HG02885 (cell line): ENCODE measurements at regions not wholly inside any gene's neighbourhood (a gene's known extent, or its start where the extent isn't known, plus 50 kb on each side); places are given as distances from the start of the nearest gene placed in this dataset.
A peak's percentile ranks its signal among the peaks of the same experiment; 100 is the strongest.
"Not testable (repeated sequence)": the region's sequence is repeated elsewhere in the genome, so short reads cannot be mapped to it uniquely, and the experiment has no call there.

Experiments
- ATAC-seq: cut with Tn5 transposase; IDR thresholded peaks from one replicate; pipeline ENCODE4 v1.9.1; 2021; ENCODE audit warnings: mild to moderate bottlenecking; ENCODE audit not compliant: unreplicated experiment, poor library complexity

DNA sequence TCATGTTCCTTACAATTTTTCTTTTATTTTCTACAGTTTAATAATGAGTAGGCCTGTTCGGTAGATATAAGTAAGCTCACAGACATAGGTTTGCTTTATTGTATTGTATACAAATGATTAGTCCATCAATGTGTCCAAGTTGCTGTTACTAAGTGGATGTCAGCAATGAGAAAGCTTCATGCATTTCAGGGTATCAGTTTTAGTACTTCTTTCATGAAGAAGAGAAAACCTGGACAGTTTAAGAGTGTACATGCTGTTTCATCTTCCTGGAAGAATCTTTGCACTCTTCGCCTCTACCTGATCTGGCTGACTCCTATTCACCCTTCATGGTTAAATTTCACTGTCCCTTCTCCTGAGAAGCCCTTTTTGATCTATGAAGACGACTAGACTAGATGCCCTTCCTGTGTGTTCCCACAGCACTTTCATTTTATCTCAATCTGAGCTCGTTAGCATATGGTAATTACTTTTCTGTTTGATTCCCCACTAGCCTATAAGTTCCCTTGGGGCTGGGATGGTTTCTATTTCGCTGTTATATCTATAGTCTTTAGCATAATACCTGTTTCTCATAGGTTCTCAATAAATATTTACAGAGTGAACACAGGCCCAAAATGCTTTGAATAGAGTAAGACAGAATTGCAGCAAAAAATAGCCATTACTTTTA, 70.7 kb downstream of the CETN3 start:
- peak; percentile 95 for ATAC-seq

DNA sequence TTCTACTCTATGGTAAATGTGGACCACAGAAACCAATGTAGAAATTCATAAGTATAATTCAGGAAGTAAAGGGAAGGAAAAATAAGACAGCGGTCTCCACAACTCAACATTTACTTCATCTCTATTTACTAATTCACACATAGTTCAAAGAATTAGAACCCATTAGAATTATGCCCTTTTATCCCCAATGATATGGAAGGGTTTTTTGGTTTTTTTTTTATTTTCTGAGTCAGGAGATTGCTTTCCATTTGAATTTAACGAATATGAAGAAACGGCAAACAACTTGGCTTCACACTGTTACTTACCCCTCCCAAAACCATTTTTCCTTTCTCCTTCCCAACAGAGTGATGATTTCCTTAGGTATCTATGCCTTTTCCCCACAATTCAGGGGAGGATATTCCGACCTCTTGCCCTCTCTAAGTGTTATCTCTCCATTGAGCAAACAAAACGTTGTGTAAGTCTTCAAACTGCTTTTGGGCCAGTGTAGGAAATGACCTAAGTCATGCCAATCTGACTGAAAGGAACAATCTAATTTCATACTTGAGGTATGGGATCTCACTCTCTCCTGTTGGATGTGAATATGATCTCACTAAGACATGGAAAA, 72.0 kb downstream of the CETN3 start:
- ATAC-seq, result no peak

DNA sequence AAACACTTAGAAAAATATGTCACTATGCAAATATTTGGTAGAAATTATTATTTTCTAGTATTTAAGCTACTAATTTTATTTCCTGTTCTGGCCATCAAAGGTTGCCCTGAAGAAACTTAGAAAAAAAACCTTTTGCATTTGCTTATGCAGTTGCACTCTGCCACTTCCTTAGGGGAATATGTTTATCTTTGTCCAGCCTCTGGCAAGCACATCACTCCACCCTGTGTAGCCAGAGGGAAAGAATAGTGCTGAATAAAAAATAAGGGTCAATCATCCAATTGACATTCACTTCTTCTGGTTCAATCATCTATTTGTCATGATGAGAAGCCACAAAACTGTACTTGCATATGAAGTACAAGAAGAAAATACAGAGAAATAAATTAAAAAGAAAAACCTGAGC, 72.8 kb downstream of the CETN3 start:
- ATAC-seq, result no peak

DNA sequence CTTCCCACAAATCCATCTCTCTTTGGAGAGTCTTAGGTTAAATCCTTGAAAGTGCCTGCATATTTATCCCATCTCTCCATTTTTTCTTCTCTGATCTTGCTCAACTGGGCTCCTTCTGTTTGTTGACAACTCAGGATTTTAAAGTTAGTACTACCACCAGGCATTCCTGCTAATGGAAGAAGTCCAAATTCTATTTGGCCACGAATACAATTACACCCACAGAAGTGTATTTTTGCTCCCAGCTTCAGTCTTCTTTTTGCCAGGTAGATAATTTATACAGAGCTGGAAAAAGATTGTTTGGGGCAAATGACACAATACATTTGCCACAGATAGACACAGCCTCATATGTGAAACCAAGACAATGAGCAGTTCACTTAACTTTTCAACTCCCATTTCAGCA, 74.8 kb downstream of the CETN3 start:
- ATAC-seq, result no peak

DNA sequence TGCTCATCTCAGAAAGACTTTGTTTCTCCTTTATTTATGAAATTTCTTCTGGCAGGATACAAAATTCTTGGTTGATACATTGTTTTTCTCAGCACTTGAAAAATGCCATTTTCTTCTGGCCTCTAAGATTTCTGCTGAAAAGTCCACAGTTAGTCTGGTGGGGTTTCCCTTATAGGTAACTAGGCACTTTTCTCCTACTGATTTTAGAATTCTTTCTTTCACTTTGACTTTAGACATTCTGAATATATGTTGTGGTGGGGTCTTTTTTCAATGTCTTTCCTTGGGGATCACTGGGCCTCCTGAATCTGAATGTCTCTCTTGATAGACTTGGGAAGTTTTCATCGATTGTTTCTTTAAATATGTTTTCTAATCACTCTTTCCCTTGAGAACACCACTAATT, 79.6 kb downstream of the CETN3 start:
- no peak for ATAC-seq

DNA sequence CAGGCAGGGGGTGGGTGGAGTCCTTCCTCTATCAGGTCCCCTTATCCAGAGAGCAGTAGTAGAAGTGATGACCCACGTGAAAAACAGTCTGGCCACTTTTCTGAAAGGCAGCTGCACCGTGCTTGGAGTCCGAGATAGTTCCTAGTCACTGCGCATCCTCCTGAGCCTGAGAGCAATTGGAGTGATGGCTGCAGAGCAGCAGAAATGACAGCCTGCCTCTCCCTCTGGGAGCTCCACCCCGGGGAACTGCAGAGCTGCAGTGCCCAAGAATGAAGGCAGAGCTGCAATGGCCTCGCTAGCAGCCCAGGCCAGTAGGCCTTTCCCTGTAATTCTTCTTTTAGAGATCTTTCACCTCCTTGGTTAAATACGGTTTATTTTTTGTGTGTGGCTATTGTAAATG, 82.6 kb downstream of the CETN3 start:
- ATAC-seq, result no peak

DNA sequence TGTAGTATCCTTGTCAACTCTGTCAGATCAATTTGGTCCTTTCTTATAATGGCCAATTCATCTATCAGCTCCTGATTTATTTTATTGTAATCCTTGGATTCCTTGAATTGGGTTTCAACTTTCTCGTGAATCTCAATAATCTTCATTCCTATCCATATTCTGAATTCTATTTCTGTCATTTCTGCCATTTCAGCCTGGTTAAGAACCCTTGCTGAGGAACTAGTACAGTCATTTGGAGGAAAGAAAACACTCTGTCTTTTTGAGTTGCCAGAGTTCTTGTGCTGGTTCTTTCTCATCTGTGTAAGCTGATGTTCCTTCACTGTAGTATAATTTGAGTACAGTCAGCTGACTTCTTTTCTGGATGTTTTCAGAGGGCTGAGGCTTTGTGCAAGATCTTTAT, 84.5 kb downstream of the CETN3 start:
- ATAC-seq, result no peak

DNA sequence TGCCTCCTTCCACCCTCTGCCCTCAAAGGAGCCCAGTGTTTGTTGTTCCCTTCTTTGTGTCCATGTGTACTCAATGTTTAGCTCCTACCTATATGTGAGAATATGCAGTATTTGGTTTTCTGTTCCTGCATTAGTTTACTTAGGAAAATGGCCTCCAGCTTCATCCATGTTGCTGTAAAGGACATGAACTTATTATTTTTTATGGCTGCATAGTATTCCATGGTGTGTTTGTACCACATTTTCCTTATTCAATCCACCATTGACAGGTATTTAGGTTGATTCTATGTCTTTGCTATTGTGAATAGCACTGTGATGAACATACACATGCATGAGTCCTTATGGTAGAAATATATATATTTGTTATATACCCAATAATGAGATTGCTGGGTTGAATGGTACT, 89.2 kb downstream of the CETN3 start:
- not testable (repeated sequence) for ATAC-seq

DNA sequence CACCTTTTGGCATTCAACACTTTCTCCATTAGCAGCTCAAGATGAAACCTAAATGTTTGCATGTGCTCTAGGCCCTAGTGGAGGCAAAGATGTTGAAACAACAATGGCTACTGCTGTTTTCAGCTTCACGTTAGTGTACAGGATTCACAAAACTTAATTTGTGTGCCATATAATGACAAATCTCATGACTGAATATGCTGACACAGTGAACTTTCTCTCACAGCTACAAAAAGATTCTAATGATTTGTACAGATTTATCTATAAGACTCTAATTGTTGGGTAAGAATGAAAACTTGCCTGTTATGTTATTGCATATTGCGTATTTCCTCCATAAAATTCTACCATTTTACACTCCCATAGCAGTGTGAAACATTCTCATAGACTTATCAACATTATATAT, 97.5 kb downstream of the CETN3 start:
- no peak for ATAC-seq

DNA sequence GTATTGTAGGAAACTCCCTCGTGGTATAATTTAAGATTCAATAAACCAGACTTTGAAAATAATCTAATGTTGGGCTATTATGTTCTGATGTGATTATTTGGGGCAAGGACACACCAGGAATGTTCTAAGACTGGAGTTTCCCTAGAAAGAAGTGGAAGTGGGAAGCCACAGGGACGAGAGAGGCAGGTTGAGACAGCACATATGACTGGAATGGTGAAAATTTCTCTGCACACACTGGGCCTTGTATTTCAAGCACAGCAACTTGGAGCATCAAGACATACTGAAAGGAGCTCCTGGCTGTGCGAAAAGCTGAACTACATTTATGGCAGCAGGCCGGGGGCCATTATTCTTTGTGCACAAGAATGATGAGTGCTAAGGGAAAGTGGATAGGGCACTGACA, 98.2 kb downstream of the CETN3 start:
- ATAC-seq, result no peak

DNA sequence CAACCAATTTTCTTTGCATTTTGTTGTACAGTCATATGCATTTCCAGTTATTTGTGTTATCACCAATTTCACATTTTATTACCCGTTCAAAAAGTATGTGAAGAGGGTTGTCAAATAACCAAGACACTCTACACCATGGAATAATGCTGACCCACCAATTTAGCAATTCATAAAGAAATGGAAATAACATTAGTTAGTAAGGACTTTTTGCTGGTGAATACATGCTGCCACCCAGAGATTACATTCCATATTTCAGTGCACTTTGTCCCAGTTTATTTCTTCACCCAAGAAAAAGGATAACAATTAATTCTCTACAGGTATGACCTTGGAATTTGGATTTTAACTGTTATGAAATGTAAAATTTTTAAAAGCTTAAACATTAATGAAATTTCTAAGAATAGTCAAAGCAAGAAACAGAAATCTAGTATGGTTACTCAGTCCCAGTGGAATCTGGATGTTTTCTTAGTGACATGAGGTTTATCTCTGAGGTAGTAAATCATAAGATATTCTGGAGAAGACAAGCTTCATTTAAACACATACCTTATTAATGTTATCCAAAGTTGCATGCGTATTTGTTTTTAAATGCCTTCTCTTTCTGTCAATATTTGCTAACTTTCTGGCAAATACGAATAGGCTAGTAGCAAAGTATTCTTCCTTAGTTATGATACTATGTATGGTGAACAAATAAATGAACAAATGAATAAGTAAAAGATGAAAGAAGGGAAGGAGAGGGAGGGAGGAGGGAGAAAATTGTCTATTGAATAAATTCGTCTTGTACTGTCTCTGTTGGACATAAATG, 100.6 kb downstream of the CETN3 start:
- ATAC-seq, result no peak

DNA sequence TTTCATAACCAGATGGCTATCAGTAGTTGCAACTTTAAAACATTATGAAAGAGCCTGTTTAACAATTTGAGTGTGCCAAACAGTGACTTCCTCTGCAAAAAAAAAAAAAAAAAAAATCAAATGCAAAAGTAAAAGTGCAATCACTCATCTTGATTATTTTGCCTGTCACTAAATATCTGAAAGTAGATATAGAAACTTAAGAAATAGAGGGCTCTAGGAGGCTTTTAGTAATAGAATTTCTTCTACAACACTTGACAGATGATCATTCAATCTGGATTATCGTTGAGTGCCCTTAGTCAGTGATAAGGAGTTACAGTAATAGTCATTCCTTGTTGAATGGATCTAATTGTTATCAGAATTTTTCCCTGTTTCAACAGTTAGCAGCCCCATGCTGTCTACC, 101.8 kb downstream of the CETN3 start:
- no peak for ATAC-seq

DNA sequence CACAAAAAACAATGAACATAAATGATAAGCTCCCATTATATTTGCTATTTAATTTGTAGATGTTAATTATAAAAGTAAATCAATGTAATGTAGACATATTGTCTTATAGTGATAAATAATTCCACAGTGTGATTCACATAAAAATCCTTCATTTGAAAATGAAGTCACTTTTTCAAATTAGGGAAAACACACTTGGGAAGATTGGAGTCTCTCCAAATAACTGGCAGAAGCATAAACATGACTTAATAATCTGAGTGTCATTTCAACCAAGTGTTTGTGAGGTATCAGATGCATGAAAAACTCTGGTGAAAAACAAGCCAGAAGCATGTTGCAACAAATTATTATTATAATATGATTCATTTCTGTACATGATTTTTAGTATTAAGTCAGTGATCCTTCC, 102.2 kb downstream of the CETN3 start:
- no peak for ATAC-seq

DNA sequence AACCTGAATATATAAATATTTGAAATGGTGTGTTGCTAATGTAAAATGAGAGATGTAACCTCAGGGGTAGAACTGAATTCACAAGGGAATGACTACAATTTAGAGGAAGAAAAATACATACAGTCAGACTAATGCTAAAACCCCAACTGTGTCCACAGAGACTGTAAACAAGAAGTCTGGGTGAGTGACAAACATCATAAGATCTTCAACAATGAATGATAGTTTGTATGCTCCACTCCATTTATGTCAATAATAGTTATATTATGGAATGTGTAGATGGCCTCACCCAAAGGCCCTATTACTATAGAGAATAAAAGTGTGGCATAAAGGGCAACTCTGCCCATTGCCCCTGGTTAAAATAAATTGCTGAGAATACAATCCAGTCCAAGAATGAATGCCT, 102.9 kb downstream of the CETN3 start:
- ATAC-seq, result no peak

DNA sequence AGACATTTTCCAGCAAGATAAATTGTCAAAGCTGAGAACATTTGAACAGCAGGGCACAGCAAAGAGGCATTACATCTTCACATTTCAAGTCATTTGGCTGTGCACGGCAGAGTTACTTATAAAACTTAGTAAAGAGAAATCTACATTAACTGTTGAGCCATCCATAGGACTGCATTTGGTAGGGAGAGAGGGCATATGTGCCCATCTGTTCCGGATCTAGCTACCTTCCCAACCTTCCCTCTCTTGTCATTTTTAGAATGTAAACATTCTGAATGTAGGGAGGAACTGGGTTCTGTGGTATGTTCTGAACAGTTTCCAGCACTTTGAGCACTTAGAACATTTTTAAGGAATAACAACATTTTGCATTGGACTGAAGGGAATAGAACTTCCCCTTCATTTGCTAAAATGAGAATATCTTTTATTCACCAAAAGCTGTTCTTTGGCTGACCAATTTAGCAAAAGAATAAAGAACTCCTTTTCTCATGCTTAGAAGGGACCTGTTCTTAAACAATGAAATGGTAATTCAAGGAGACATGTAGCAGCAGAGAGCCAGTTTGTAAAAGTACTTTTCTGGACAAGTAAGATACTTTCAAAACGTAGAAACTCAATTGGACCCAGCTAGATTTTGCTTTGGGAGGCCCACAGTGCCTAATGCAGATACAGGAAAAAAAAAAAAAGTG, 104.4 kb downstream of the CETN3 start:
- ATAC-seq, result no peak

DNA sequence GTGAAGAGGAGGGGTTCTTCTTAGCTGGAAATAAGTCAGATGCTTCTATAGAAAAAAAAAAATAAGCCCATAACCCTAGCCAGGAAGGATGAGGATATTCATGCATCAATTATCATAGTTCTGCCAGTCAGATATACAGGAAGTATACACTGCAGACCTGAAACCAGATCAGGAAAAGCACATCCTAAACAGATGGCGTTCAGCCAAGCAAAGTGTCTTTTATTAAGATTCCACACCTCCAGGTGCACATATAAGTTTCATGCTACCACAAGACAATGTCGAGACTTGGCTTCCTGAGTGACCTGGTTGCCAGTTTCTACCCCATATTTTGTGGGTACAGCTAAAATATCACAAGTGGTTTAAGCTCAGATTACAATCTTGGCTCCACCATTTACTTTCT, 108.3 kb downstream of the CETN3 start:
- no peak for ATAC-seq

DNA sequence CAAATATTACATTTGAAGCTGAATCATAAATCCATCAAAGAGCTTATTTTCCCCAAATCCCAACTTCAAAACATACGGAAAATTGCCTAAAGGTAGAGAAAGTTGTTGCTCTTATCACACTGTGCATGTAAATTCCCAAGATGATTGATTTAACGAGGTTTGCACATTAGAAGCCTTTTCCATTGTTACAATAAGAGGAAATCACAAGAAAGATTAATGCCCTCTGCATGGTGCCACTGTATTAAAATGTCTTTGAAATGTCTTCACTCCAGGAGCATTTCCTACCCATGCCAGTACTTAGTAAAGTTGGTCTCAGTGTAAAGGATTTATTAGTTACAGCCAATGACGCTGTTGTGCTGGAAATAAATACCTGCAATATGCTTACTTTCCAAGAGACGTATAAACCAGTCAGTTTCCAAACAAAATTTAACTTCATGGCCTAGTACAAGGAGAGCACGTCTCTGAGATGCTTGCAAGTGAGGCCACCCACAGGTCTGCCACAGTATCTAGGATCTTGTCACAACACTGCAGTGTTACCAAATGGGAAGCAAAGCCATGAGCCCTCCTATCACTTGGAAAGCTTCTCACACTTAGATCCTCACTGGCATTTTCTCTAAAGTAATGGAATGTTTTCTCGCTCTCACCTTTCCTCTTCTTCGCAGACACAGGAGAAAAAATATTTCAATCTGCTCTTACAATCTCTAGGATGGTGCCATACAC, 112.4 kb downstream of the CETN3 start:
- ATAC-seq, result no peak

DNA sequence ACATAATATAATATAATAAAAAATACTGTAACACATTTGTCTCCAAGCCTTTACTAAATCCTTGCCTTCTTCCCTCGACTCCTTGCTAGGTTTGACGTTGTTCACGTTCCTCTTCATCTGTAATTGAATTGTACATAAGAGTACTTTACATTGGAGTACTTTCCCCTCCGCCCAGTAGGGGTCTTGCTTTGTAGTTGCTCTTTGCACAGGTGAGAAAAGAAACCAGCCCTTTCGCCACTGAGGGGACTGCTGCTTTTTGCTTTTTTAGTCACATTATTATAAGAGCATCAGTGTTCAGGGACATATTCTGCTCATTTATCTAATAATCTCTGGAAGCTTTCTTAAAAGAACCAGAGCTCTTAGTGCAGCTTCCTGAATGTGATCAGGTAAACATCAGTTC, 115.0 kb downstream of the CETN3 start:
- no peak for ATAC-seq

DNA sequence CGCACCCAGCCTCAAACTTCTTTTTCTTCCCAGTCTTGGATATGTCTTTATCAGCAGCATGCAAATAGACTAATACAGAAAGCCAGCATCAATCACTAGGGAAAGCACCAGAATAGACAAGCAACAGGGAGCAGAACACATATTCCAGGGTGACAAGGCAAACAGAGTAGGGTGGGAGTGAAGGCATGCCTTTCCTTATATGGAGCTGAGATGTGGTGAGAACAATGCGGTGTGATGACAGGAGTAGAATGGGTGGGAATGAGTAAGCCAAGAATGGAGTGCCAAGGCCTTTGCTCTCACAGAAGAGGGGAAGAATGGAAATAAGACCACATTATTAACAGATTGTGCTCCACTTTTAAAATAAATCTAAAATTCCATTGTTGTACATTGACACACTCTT, 115.6 kb downstream of the CETN3 start:
- ATAC-seq, result no peak

DNA sequence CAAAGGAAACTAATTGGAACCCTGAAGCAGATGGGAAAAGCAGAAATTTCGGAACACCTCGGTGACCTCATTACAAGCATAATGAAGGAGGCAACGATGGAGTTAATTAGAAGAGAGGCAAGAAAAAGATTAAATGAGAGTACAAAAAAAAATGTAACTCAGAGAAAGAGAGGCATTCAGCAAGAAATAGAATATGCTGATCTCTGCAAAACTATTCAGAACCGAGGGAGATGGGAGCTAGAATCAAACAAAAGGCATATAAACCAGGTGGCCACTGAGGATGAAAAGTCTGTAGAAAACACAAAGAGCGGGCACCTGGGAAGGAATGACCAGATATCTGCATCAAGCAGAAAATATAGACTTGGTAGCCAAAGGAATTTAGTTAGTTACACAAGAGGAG, 118.9 kb downstream of the CETN3 start:
- ATAC-seq, result no peak

DNA sequence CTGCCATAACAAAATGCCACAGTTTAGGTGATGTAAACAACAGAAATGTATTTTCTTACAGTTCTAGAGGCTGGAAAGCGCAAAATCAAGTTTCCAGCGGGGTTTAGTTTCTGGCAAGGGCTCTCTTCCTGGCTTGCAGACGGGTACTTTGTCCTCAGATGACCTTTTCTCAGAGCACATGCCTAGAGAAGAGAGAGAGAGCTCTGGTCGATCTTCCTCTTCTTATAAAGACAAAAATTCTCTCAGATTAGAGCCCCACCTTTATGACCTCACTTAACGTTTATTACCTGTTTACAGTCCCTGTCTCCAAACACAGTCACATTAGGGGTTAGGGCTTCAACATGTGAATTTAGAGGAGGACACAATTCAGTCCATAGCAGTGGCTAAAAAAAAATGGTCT, 119.7 kb downstream of the CETN3 start:
- ATAC-seq, result no peak
